GM23248 (cell line): ENCODE measurements at regions not wholly inside any gene's neighbourhood (a gene's known extent, or its start where the extent isn't known, plus 50 kb on each side); places are given as distances from the start of the nearest gene placed in this dataset.

Experiments
- DNase-seq: peaks from one replicate; pipeline ENCODE4 v3.0.0-alpha.2; 2015
- H2AFZ ChIP-seq: fragments of 200-600 bp; sonication (generic); 2 replicates; pipeline ENCODE4 v1.6.1; 2016; ENCODE audit warnings: antibody characterized with exemption
- H3F3A ChIP-seq: fragments of 200-600 bp; sonication (generic); 2 replicates; pipeline ENCODE4 v1.6.1; 2016; ENCODE audit warnings: mild to moderate bottlenecking, antibody characterized with exemption, mixed run types; ENCODE audit not compliant: insufficient read depth
- H3K27ac ChIP-seq: fragments of 200-600 bp; sonication (generic); 2 replicates; pipeline ENCODE4 v1.5.1; 2016; ENCODE audit warnings: mild to moderate bottlenecking
- H3K27me3 ChIP-seq: fragments of 200-600 bp; sonication (generic); replicated peaks from 2 replicates; pipeline ENCODE4 v1.6.1; 2016; ENCODE audit warnings: mild to moderate bottlenecking; ENCODE audit not compliant: insufficient read depth
- H3K36me3 ChIP-seq: fragments of 200-600 bp; sonication (generic); 2 replicates; pipeline ENCODE4 v1.6.1; 2016; ENCODE audit warnings: low read depth, mild to moderate bottlenecking
- H3K4me1 ChIP-seq: fragments of 200-600 bp; sonication (generic); 2 replicates; pipeline ENCODE4 v1.6.1; 2016; ENCODE audit warnings: mild to moderate bottlenecking; ENCODE audit not compliant: insufficient read depth
- H3K4me2 ChIP-seq: fragments of 200-600 bp; sonication (generic); one replicate; pipeline ENCODE4 v1.6.1; 2016; ENCODE audit warnings: mild to moderate bottlenecking; ENCODE audit not compliant: unreplicated experiment
- H3K4me3 ChIP-seq: fragments of 200-600 bp; sonication (generic); 2 replicates; pipeline ENCODE4 v1.5.1; 2016; ENCODE audit warnings: mild to moderate bottlenecking
- H3K79me2 ChIP-seq: fragments of 200-600 bp; sonication (generic); 2 replicates; pipeline ENCODE4 v1.6.1; 2016; ENCODE audit warnings: mild to moderate bottlenecking; ENCODE audit not compliant: insufficient read depth
- H3K9ac ChIP-seq: fragments of 200-600 bp; sonication (generic); 2 replicates; pipeline ENCODE4 v1.6.1; 2016; ENCODE audit warnings: mild to moderate bottlenecking
- H3K9me2 ChIP-seq: fragments of 200-600 bp; sonication (generic); 2 replicates; pipeline ENCODE4 v1.6.1; 2016; ENCODE audit warnings: mixed run types, mild to moderate bottlenecking, moderate library complexity; ENCODE audit not compliant: insufficient read depth
- H3K9me3 ChIP-seq: fragments of 200-600 bp; sonication (generic); one replicate; pipeline ENCODE4 v1.6.1; 2017; ENCODE audit warnings: low read depth
- H4K20me1 ChIP-seq: fragments of 200-600 bp; sonication (generic); 2 replicates; pipeline ENCODE4 v1.6.0; 2016; ENCODE audit not compliant: insufficient read depth
- EZH2 ChIP-seq: fragments of 200-600 bp; sonication (generic); IDR thresholded peaks from 2 replicates; pipeline ENCODE4 v1.6.1; 2018; ENCODE audit warnings: antibody characterized with exemption, mild to moderate bottlenecking; ENCODE audit not compliant: insufficient read depth, poor library complexity, severe bottlenecking
- EZH2phosphoT487 ChIP-seq: fragments of 200-600 bp; sonication (generic); IDR thresholded peaks from 2 replicates; pipeline ENCODE4 v1.6.1; 2018; ENCODE audit warnings: antibody characterized with exemption, moderate library complexity, mild to moderate bottlenecking, low read depth; ENCODE audit not compliant: insufficient read depth
- WGBS, 2 experiments: methylation state at CpG; one replicate each; pipeline ENCODE4 v1.1.6; 2015 to 2017; ENCODE audit warnings: low lambda C conversion rate in 2 of 2, low coverage in 1 of 2; ENCODE audit errors: missing lambda C conversion rate in 2 of 2; 5-methylcytosine and 5-hydroxymethylcytosine counted together
- in situ Hi-C: fragments of 300-500 bp; cut with MboI; formaldehyde crosslinking; loops from 2 replicates; pipeline ENCODE4 v1.15.0; 2020

- Histone ChIP-seq H3K36me3 (no peaks in the 10 kb centered on the region), H3K27me3 (no peaks in the 10 kb centered on the region), H3K4me2 (no peak overlapping the region), H3F3A (no peaks in the 10 kb centered on the region), H3K9ac (no peak overlapping the region), H3K79me2 (no peaks in the 10 kb centered on the region), H3K27ac (no peak overlapping the region), H4K20me1 (no peaks in the 10 kb centered on the region), H2AFZ (no peak overlapping the region), H3K4me3 (no peak overlapping the region), H3K9me2 (no peaks in the 10 kb centered on the region), H3K9me3 (no peaks in the 10 kb centered on the region), H3K4me1 (no peaks in the 10 kb centered on the region)
- TF ChIP-seq EZH2phosphoT487 (no peak), EZH2 (no peak)
- in situ Hi-C loops = no loop called here
- no peak for DNase-seq
- 62% methylated on average over 9 of the region's 9 CpGs for WGBS, 2 experiments
Measured at GRCh38 chr2:239748811-239749210, 276.3 kb downstream of the NDUFA10 start.

GRCh38 chr2:239747771-239748170, 277.4 kb downstream of the NDUFA10 start:
- no peaks in the 10 kb centered on the region for H3K36me3 ChIP-seq
- DNase-seq = no peak
- TF ChIP-seq EZH2 = no peak
- no peak for TF ChIP-seq EZH2phosphoT487
- H3F3A ChIP-seq = no peaks in the 10 kb centered on the region
- H3K4me2 ChIP-seq = no peak overlapping the region
- H3K79me2 ChIP-seq = no peaks in the 10 kb centered on the region
- H3K9me2 ChIP-seq = no peaks in the 10 kb centered on the region
- H3K9ac ChIP-seq = no peak overlapping the region
- H3K27me3 ChIP-seq = 0 out of 2 replicates have a peak, but pooled peaks cover 5% of the 10 kb centered on the region
- no peaks in the 10 kb centered on the region for H4K20me1 ChIP-seq
- no peak overlapping the region for H2AFZ ChIP-seq
- H3K4me1 ChIP-seq = no peaks in the 10 kb centered on the region
- 76 to 83% methylated on average over 5 of the region's 5 CpGs for WGBS, 2 experiments
- in situ Hi-C loops = no loop called here
- H3K4me3 ChIP-seq = no peak overlapping the region
- H3K27ac ChIP-seq = no peak overlapping the region
- H3K9me3 ChIP-seq = no peaks in the 10 kb centered on the region

GRCh38 chr2:239747274-239747673, 277.9 kb downstream of the NDUFA10 start:
- Histone ChIP-seq H2AFZ (no peak overlapping the region), H3K27ac (no peak overlapping the region), H3K36me3 (no peaks in the 10 kb centered on the region), H3K4me3 (no peak overlapping the region), H3F3A (no peaks in the 10 kb centered on the region), H3K9me2 (no peaks in the 10 kb centered on the region), H3K79me2 (no peaks in the 10 kb centered on the region), H3K27me3 (0 out of 2 replicates have a peak, but pooled peaks cover 5% of the 10 kb centered on the region), H4K20me1 (no peaks in the 10 kb centered on the region), H3K9ac (no peak overlapping the region), H3K4me2 (no peak overlapping the region), H3K4me1 (no peaks in the 10 kb centered on the region), H3K9me3 (no peaks in the 10 kb centered on the region)
- TF ChIP-seq EZH2phosphoT487 (no peak), EZH2 (no peak)
- DNase-seq = no peak
- in situ Hi-C loops = no loop called here
- WGBS, 2 experiments = 65 to 69% methylated on average over 16 of the region's 16 CpGs

GRCh38 chr2:239746559-239747246, 278.4 kb downstream of the NDUFA10 start:
- Histone ChIP-seq H3K4me2 (no peak overlapping the region), H3K4me1 (no peaks in the 10 kb centered on the region)

More at GRCh38 chr2:239746559-239747246, 278.4 kb downstream of the NDUFA10 start:
- H3K9ac ChIP-seq = no peak overlapping the region
- no peak overlapping the region for H3K4me3 ChIP-seq
- no peak overlapping the region for H2AFZ ChIP-seq
- H3K9me2 ChIP-seq = no peaks in the 10 kb centered on the region
- WGBS, 2 experiments = 63 to 64% methylated on average over 17 of the region's 17 CpGs
- H3K79me2 ChIP-seq = no peaks in the 10 kb centered on the region
- H3K36me3 ChIP-seq = no peaks in the 10 kb centered on the region
- no peaks in the 10 kb centered on the region for H3K9me3 ChIP-seq
- H3F3A ChIP-seq = no peaks in the 10 kb centered on the region
- no peak for DNase-seq
- in situ Hi-C loops = no loop called here
- H3K27ac ChIP-seq = no peak overlapping the region
- 0 out of 2 replicates have a peak, but pooled peaks cover 5% of the 10 kb centered on the region for H3K27me3 ChIP-seq
- no peaks in the 10 kb centered on the region for H4K20me1 ChIP-seq
- TF ChIP-seq EZH2phosphoT487 = no peak
- TF ChIP-seq EZH2 = no peak
